GM23248 (cell line): ENCODE measurements at regions not wholly inside any gene's neighbourhood (a gene's known extent, or its start where the extent isn't known, plus 50 kb on each side); places are given as distances from the start of the nearest gene placed in this dataset.

ENCODE experiments used
- EZH2 ChIP-seq: fragments of 200-600 bp; sonication (generic); IDR thresholded peaks from 2 replicates; pipeline ENCODE4 v1.6.1; 2018; ENCODE audit warnings: antibody characterized with exemption, mild to moderate bottlenecking; ENCODE audit not compliant: insufficient read depth, poor library complexity, severe bottlenecking
- EZH2phosphoT487 ChIP-seq: fragments of 200-600 bp; sonication (generic); IDR thresholded peaks from 2 replicates; pipeline ENCODE4 v1.6.1; 2018; ENCODE audit warnings: antibody characterized with exemption, moderate library complexity, mild to moderate bottlenecking, low read depth; ENCODE audit not compliant: insufficient read depth

GRCh38 chr6:90434094-90434493 lies 137.5 kb upstream of the BACH2 start:
- no peak for TF ChIP-seq EZH2phosphoT487
- TF ChIP-seq EZH2: no peak
